HG03097 (cell line): ENCODE measurements at regions not wholly inside any gene's neighbourhood (a gene's known extent, or its start where the extent isn't known, plus 50 kb on each side); places are given as distances from the start of the nearest gene placed in this dataset.

Source experiments
- ATAC-seq: cut with Tn5 transposase; IDR thresholded peaks from one replicate; pipeline ENCODE4 v1.9.1; 2021; ENCODE audit not compliant: unreplicated experiment, low FRiP score

GRCh38 chr14:81829447-81829846 lies 295.8 kb upstream of the SEL1L start:
- no peak for ATAC-seq

- no peak for ATAC-seq
Observed at GRCh38 chr14:81831128-81831820, 297.6 kb upstream of the SEL1L start.

GRCh38 chr14:81834308-81834707 lies 300.7 kb upstream of the SEL1L start:
- no peak for ATAC-seq

GRCh38 chr14:81837304-81837703 lies 303.7 kb upstream of the SEL1L start:
- ATAC-seq = no peak

GRCh38 chr14:81839056-81839455 lies 305.4 kb upstream of the SEL1L start:
- no peak for ATAC-seq

GRCh38 chr14:81841346-81841745 lies 307.7 kb upstream of the SEL1L start:
- no peak for ATAC-seq

- ATAC-seq = no peak
Observed at GRCh38 chr14:81849714-81850113, 316.1 kb upstream of the SEL1L start.

- ATAC-seq = no peak
Observed at GRCh38 chr14:81855007-81855406, 321.4 kb upstream of the SEL1L start.

GRCh38 chr14:81859046-81859445 lies 325.4 kb upstream of the SEL1L start:
- no peak for ATAC-seq

- no peak for ATAC-seq
Observed at GRCh38 chr14:81868172-81868571, 334.5 kb upstream of the SEL1L start.

- no peak for ATAC-seq
Observed at GRCh38 chr14:81871706-81872105, 338.1 kb upstream of the SEL1L start.

GRCh38 chr14:81884382-81884781 lies 350.7 kb upstream of the SEL1L start:
- ATAC-seq = no peak

GRCh38 chr14:81886588-81886987 lies 352.9 kb upstream of the SEL1L start:
- ATAC-seq = no peak

- ATAC-seq = no peak
Observed at GRCh38 chr14:81889529-81889928, 355.9 kb upstream of the SEL1L start.

- ATAC-seq = no peak
Observed at GRCh38 chr14:81890020-81890419, 356.4 kb upstream of the SEL1L start.

GRCh38 chr14:81903477-81903876 lies 369.8 kb upstream of the SEL1L start:
- no peak for ATAC-seq

- ATAC-seq = no peak
Observed at GRCh38 chr14:81927070-81927469, 393.4 kb upstream of the SEL1L start.

GRCh38 chr14:81931828-81932227 lies 398.2 kb upstream of the SEL1L start:
- no peak for ATAC-seq

GRCh38 chr14:81936348-81936747 lies 402.7 kb upstream of the SEL1L start:
- no peak for ATAC-seq

- ATAC-seq = no peak
Observed at GRCh38 chr14:81936902-81937301, 403.2 kb upstream of the SEL1L start.

- no peak for ATAC-seq
Observed at GRCh38 chr14:81938341-81938740, 404.7 kb upstream of the SEL1L start.

GRCh38 chr14:81940651-81941050 lies 407.0 kb upstream of the SEL1L start:
- no peak for ATAC-seq

GRCh38 chr14:81942071-81942470 lies 408.4 kb upstream of the SEL1L start:
- no peak for ATAC-seq
